HG03571 (cell line): ENCODE measurements at regions not wholly inside any gene's neighbourhood (a gene's known extent, or its start where the extent isn't known, plus 50 kb on each side); places are given as distances from the start of the nearest gene placed in this dataset.

ENCODE experiments used
- ATAC-seq: cut with Tn5 transposase; IDR thresholded peaks from one replicate; pipeline ENCODE4 v1.9.1; 2021; ENCODE audit not compliant: unreplicated experiment

DNA sequence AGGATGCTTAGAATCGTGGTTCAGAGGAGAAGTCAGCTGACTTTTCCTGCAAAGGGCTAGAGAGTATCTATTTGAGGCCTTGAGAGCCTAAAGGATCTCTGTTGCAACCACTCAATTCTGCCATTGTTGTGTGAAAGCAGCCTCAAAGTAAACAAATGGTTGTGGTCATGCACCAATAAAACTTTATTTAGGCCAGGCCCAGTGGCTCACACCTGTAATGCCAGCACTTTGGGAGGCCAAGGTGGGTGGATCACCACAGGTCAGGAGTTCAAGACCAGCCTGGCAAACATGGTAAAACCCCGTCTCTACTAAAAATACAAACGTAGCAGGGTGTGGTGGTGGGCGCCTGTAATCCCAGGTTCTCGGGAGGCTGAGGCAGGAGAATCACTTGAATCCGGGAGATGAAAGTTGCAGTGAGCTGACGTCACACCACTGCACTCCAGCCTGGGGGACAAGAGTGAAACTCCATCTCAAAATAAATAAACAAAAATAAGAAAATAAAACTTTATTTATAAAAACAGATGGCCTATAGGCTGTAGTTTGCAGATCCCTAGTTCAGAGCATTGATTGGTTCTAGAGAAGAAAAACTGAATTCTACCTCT, 135.9 kb upstream of the KLF4 start:
- no peak for ATAC-seq

DNA sequence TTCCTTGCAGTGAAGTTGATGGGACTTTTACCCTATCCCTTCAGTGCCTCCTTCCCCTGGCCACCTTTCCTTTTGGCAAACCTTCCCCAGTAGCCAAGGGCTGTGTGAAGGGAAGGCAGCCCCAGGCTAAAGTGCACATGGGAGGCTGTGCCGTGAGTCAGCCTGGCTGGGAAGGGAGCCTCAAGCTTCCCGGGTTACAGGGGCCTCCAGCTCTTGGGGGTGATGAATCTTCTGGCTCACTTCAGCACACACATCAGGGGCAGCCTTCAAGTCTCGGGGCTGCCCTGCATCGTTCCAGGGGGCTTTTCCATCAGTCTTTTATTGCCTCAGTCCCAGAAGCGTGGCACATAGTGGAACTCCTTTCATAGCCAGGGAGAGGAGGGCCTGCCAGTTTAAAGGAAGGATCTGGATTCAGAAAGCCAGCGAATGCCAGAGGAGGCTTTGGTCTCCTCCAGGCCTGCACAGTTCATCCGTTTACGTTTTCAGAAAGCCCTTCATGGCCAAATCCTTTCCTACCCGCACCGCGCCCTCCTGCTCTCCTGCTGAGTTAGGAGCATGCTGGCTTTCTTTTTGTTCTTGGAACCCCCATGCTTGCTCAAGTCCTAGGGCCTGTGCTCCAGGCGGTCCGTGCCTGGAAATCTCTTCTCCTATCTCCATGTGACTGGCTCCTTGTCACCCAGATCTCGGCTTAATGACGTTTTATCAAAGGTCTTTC, 134.8 kb upstream of the KLF4 start:
- ATAC-seq: no peak

DNA sequence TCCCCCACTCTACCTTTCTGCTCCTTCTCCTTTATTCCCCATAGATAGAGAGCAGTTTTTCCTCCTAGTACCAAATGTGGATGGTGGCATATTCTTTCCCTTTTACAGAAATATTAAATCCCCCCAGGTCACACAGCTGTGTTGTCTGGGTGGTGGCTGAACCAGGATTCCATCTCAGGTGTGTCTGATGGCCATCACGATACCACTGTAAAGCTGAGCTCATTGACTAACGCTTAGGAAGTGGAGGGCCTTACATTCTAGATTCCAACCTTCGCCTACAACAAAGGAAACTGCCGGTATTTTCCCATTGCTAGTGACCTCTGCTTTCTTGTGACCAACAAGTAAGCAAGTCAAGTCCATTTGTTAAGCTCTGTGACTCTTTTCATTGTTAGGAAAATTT, 131.9 kb upstream of the KLF4 start:
- ATAC-seq: no peak

DNA sequence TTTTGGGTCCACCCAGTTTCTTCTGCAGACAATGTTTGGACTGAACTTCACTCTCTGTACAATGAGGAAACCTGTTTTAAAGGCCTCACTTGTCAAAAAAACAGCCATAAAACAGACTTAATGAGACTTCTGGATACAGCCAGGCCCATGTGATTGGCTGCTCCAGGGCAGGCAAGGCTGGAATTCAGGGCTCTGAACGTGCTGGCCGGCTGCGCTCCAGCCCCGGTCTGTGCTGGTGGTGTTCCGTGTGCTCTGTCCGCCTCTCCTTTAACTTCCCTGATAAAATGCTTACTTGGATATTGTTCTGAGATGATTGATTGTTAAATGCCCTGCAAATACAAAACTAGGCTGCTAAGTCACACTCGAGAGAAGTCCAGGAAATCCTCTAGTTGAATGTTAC, 131.2 kb upstream of the KLF4 start:
- ATAC-seq: no peak

DNA sequence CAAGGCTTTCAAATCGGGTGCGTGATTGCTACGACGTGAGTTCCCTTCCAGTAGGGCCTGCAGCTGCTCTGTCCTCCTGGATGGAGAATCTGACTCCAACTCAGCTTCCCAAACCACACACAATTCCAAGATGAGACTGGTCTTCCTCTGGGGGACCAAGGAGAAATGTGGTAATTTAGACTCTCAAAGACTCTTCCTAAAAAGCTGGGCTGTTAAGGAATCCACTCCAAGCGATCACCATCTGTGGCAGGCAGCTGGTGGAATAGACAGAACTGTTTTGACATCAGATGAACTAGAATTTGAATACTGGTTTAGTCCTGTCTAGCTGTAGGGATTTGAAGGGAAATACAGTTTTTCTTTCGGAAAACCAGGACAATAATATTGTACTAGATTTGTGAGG, 130.7 kb upstream of the KLF4 start:
- no peak for ATAC-seq

DNA sequence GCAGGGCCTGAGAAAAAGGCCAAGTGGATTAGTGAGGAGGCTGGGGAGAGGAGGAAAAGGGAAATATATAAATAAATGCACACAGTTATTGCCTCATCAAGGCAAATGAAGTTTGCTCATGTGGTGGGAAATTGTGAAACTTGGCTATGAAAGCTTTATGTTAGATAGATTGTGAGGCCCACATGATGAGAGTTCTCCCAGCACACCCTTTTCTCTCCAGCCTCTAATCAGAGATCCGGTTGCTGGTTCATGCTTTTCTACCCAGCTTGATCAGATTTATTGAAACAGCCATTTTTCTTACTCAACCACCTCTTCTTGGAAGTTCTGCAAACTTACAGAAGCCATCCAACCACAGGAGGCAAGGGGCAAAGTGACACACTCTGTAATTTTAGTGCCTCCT, 125.8 kb upstream of the KLF4 start:
- no peak for ATAC-seq

DNA sequence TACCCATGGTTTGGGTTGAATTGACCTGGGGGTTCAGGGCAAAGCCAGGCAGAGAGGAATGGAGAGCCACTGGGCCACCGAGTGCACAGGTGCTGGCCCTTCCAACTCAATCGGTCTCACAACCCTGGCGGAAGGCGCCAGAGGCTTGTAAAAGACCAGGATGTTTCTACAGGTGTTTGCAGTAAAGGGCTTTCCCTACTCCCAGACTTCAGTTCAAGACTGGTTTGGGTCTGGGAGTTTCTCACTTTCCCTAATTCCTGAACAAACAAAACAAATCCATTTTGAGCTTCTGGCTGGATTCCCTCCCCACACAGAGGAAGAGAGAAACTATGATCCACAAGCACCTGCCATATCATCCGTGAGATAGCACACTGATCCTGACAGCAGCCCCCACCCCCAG, 125.2 kb upstream of the KLF4 start:
- no peak for ATAC-seq

DNA sequence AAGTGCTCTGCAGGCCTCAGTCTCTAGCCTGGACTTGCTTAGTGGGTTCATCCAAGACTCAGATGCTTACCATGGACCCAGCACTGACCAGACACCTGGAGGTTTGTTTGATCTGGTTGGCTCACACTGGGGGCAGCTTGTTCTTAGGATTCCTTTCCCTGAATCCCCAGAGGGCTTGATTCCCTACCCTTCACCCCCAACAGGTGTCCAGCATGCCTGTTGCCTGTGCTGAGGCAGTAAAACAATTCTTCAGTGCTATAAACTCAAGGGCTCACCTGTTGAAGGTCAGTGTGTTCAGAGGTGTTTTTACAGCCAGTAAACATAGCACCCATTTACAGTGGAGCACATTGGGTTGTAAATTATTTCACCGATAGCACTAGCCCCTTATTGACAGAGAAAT, 123.8 kb upstream of the KLF4 start:
- ATAC-seq: no peak

DNA sequence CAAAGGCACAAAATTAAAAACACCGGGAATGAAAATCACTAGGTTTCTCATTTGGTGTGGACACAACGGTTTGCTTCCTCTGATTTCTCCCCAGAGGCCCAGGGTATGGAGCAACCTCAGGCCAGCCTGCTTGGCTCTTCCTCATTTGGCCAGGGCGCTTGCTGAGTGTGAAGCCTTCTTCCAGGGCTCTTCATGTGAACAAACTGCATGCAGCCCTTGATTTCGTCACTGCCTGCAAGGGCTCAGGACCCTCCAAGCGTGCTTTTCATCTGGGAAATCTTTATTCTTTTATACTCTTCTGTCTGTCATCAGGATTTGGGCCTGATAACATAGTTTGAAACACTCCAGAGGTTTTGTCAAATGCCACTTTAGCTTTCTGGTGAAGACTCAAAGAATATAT, 122.6 kb upstream of the KLF4 start:
- ATAC-seq: no peak

DNA sequence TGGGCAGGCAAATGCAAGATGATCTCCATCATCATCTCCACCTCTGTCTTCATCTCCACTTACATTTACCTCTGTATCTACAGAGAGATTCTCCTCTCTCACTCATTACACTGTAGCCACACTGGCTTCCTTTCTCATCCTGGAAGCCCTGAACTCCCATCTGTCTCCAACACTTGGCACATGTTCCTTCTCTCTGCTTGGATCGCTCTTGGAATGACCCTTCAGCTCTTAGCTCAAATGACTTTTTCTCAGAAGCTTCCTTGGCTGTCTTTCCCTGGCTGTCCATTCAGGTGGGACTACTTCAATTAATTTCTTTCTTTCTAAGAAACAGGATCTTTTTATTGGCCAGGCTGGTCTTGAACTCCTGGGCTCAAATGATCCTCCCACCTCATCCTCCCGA, 120.0 kb upstream of the KLF4 start:
- no peak for ATAC-seq

DNA sequence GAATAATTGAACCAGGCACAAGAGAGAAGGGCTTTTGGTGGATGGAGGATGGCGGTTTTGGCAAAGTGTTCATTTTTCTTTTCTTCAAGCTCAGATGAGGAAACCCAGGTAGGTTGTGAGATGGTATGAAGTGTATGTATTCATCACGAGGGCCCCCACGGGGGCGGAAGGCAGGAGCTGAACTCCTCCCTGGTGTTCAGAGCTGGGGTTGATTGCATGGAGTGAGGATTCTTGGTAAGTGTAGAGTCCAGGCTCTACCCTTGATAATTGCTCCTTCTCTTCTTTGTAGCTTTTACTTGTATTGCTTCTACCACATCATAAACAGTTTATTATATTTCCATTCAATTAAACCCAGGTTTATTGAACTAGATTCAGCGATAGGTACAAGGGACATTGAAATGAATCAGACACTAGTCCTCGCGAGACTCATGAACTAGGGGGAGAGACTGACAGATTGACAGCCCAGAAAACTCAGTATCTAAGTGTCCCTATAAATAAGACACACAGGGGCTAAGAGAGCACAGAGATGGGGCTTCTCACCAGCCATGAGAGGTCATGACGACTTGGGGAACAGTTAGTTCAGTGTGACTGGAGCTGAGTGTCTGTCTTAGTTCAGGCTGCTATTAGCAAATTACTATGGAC, 116.7 kb upstream of the KLF4 start:
- ATAC-seq: no peak

DNA sequence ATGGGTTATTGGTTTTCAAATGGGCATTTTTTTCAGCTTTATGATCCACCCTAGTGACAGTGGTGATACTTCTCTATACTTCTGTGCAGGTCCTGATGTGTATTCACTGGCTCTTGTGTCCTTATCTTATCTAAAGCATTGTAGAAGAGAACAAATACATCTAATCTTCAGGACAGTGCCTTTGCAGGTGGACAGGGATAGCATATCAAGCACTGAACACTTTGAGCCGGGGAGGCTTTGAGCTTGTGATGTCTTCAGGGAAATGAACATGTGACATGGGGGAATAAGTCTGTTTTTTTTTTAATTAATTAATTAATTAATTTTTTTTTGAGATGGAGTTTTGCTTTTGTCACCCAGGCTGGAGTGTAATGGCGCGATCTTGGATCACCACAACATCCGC, 115.5 kb upstream of the KLF4 start:
- no peak for ATAC-seq

DNA sequence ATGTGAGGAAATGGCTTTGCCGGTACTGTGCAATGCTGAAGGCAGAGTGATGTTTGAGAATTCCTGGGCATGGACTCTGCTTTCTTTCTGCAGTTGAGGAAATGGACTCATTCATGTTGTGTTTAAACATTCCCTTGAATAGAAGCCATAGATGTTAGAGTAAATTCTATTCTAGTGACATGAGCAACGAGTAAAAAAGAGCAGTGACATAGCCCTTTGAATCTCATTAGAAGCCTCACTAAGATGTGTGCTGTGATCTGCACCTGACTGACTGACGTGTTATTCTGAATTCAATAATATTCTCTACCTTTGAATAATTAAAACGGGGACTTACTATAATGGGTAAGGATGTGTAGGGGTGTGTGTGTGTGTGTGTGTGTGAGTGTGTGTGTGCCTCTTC, 113.7 kb upstream of the KLF4 start:
- no peak for ATAC-seq

DNA sequence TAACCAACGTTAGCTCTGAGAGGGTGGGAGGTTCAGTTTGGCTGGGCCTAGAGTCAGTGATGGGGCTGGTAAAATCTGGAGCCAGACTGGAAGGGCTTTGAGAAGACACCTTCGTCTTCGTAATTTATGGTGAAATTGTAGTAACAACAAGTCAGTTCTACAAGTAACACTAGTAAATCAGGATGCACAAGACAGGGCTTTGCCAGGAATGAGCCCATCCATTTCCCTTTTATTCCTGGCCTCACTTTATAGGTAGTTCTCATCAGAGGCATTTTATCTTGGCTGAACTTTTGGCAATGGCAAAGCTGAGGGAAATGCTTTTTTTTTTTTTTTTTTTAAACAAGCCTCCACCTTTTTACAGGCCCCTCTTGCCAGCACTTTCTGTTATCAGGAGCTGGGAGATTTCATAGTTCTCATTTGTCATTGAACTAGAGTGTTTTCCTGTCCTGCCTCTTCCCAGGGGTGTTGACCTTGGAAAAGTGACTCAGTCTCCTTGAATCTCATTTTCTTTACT, 110.5 kb upstream of the KLF4 start:
- no peak for ATAC-seq

DNA sequence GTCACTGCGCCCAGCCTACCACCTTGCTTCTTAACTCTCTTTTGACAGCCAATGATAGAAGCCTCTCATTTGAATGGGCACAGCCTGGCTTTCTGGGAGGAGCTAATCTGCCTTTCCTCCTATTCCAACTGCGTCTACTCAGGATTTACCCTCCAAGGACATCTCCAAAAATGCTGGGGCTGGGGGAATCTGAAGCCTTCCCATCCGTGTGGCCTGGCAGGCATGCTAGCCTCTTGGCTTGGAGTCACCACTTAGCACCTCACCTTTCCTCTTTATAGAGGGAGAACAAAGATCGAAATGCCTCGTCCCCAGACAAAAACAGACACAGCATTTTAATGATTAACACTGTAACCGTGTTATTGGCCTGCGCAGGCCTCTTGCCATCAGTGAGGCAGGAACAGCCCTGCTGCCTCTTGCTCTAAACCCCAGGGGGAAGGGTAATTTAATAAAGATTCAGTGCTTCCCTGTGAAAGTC, 108.2 kb upstream of the KLF4 start:
- no peak for ATAC-seq

DNA sequence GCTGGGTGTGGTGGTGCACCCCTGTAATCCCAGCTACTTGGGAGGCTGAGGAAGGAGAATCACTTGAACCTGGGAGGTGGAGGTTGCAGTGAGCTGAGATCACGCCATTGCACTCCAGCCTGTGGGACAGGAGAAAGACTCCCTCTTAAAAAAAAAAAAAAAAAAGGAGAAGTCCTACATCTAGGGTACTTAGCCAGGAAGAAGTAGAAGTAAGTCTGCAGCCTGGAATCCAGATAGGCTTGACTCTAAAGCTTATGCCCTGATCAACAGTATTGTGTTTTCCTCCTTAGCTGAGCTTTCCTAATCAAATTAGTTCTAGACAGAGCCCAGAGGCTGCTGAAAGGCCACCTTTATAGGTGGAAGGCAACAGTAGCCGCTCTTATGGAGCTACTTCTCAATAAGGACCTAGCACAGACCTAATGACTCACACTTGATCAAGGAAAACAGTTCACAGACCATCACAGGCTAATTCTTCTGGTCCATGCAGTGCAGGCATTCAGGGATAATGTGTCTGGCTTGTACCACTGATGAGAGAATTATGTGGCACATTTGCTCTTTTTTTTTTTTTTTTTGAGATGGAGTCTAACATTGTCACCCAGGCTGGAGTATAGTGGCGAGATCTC, 105.5 kb upstream of the KLF4 start:
- ATAC-seq: no peak

DNA sequence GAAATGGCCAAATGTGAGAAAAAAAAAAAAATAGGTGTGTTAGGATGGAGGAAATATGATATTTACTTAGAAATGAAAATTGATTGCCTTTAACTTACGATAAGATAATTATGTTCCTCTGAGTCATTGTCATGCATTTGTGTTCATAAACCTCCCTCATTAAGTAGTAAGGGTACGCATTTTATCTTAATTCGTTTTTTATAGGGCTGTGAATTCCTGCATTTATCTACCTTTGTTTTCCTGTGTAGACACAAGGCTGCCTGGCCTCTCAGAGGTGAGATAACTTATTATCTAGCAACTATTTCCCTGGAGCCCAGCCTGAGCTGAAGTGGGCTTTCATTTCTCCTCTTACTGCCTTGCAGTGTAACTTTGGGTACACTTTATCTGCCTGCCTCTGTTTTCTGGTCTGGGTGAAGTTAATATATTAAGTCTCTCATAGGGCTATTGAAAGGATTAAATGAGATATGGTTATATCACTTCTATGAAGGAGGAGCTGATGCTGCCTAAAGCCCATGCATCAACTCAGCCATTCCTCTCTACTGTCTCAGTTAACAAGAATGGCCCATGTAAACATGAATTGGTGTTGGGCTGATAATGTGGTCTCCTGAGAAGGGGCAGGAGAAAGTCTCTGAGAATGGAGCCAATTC, 103.8 kb upstream of the KLF4 start:
- no peak for ATAC-seq

DNA sequence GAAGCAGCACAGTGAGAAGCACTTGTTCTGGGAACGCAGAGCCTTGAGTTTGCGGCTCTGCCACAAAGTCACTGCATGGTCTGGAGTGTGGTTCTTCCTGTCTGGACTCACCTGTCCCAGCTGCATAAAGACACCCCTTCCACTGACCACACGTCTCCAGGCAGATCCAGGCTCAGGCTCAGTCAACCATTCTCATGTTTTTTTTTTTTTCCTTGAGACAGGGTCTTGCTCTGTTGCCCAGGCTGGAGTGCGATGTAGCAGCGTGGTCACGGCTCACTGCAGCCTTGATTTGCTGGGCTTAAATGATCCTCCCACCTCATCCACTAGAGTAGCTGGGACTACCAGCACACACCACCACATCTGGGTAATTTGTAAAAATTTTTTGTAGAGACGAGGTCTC, 102.9 kb upstream of the KLF4 start:
- no peak for ATAC-seq

DNA sequence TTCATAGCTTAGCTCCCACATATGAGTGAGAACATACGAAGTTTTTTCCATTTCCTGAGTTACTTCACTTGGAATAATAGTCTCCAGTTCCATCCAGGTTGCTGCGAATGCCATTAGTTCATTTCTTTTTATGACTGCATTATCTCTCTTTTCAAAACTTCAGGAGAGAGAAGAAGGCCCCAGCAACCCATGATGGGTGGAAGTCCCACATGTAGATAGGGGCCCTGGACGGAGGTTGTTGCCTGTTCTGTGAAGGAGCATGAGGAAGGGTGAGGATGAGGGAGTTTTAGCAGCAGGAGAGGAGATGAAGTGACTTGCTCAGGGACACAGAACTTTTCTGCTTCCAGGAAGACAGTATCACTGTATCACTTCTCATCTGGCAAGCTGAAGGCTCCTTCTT, 102.2 kb upstream of the KLF4 start:
- no peak for ATAC-seq

DNA sequence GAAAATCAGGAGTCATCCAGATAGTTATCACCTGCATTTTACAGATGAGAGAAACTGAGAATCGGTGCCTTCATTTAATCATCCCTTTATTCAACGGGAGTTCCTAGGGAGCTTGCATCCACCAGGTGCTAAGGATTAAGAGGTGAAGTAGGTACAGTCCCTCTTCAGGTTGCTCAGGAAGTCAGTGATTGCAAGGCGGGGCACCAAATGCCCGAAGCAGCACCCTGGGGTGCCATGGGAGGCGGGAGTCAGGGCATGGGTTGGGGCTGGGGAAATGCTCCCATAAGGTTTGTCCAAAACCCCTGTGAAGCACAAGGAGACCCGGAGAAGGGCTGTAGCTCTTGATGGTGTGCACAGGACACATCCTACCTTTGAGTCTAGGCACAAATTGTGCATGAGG, 98.8 kb upstream of the KLF4 start:
- no peak for ATAC-seq

DNA sequence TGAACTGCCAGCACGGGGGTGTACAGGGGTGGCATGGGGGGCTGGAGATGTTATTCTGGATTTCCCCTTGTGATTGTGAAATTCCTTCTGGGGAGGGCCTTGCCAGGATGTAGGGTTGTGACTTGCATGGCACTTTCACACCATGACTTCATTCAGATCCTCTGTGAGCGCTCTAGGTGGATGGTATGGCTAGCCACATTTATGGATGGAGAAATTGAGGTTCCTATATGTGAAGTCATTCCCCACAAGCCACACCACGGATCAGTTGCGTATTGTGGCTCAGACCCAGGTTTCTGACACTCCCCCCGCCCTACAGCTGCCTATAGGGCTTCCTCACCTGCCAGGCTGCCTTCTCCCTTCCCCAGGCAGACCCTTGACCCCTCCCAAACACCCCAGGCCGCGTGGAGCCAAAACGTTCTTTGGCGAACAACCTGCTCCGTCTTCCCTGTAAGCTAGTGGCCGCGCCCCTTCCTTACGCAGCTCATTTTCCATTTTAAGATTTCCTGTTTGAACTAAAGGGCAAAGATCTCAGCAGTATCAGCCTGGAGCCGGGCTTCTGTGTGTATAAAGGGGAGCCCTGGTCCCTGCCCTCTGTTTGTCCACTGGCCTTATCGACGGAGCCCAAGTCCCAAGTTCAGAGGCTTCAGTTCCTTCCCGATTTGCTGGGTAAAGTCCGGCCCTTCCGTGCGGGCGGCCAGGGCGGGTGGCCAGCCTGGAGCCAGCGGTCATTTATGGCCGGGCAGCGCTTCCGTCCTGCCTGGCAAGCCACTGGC, 97.8 kb upstream of the KLF4 start:
- no peak for ATAC-seq
